Fibroblast of upper back skin (primary cell): ENCODE measurements at regions not wholly inside any gene's neighbourhood (a gene's known extent, or its start where the extent isn't known, plus 50 kb on each side); places are given as distances from the start of the nearest gene placed in this dataset.
"Not testable (repeated sequence)": the region's sequence is repeated elsewhere in the genome, so short reads cannot be mapped to it uniquely, and the experiment has no call there.

Experiments
- DNase-seq: peaks from one replicate; pipeline ENCODE4 v3.0.0-alpha.2; 2013

- DNase-seq = no peak
Measured at GRCh38 chr2:138906549-138906948, 126.4 kb upstream of the NXPH2 start.

- DNase-seq = no peak
Measured at GRCh38 chr2:138902239-138902871, 122.2 kb upstream of the NXPH2 start.

GRCh38 chr2:138901530-138901929 lies 121.3 kb upstream of the NXPH2 start:
- DNase-seq = no peak

- DNase-seq = no peak
Measured at GRCh38 chr2:138898855-138899254, 118.7 kb upstream of the NXPH2 start.

GRCh38 chr2:138897274-138897673 lies 117.1 kb upstream of the NXPH2 start:
- DNase-seq = no peak

GRCh38 chr2:138893746-138894145 lies 113.6 kb upstream of the NXPH2 start:
- no peak for DNase-seq

- no peak for DNase-seq
Measured at GRCh38 chr2:138881126-138881525, 100.9 kb upstream of the NXPH2 start.

GRCh38 chr2:138879931-138880330 lies 99.7 kb upstream of the NXPH2 start:
- DNase-seq = no peak

- no peak for DNase-seq
Measured at GRCh38 chr2:138877421-138877820, 97.2 kb upstream of the NXPH2 start.

GRCh38 chr2:138874251-138874650 lies 94.1 kb upstream of the NXPH2 start:
- DNase-seq = no peak

GRCh38 chr2:138872116-138872515 lies 91.9 kb upstream of the NXPH2 start:
- not testable (repeated sequence) for DNase-seq

GRCh38 chr2:138871312-138871711 lies 91.1 kb upstream of the NXPH2 start:
- no peak for DNase-seq

- no peak for DNase-seq
Measured at GRCh38 chr2:138867341-138867740, 87.2 kb upstream of the NXPH2 start.

- no peak for DNase-seq
Measured at GRCh38 chr2:138866797-138867196, 86.6 kb upstream of the NXPH2 start.

- DNase-seq = no peak
Measured at GRCh38 chr2:138853761-138854160, 73.6 kb upstream of the NXPH2 start.

GRCh38 chr2:138853296-138853695 lies 73.1 kb upstream of the NXPH2 start:
- DNase-seq = no peak

GRCh38 chr2:138846216-138846821 lies 66.1 kb upstream of the NXPH2 start:
- peak; percentile 20 for DNase-seq

GRCh38 chr2:138842341-138842740 lies 62.2 kb upstream of the NXPH2 start:
- no peak for DNase-seq

- DNase-seq = no peak
Measured at GRCh38 chr2:138841459-138841858, 61.3 kb upstream of the NXPH2 start.

- no peak for DNase-seq
Measured at GRCh38 chr2:138838851-138839620, 58.8 kb upstream of the NXPH2 start.

- DNase-seq = no peak
Measured at GRCh38 chr2:138831691-138832090, 51.5 kb upstream of the NXPH2 start.

GRCh38 chr2:138831154-138831553 lies 51.0 kb upstream of the NXPH2 start:
- no peak for DNase-seq

- DNase-seq = no peak
Measured at GRCh38 chr2:138830547-138830946, 50.4 kb upstream of the NXPH2 start.
